H9 (cell line): ENCODE measurements at regions not wholly inside any gene's neighbourhood (a gene's known extent, or its start where the extent isn't known, plus 50 kb on each side); places are given as distances from the start of the nearest gene placed in this dataset.

ENCODE experiments used
- DNase-seq: peaks from one replicate; pipeline ENCODE4 v3.0.0-alpha.2; 2017
- H2AFZ ChIP-seq: one replicate; pipeline ENCODE4 v1.6.1; 2013; ENCODE audit warnings: mild to moderate bottlenecking, low read length, control low read depth, moderate library complexity
- H2AK5ac ChIP-seq: 2 replicates; pipeline ENCODE4 v1.6.1; 2013; ENCODE audit warnings: low read length, control low read depth, mixed read lengths; ENCODE audit not compliant: insufficient read length
- H2BK120ac ChIP-seq: one replicate; pipeline ENCODE4 v1.6.1; 2013; ENCODE audit warnings: low read depth, mild to moderate bottlenecking, low read length, control low read depth, inconsistent platforms; ENCODE audit not compliant: poor library complexity, severe bottlenecking
- H2BK12ac ChIP-seq: 2 replicates; pipeline ENCODE4 v1.6.1; 2013; ENCODE audit warnings: low read length, control low read depth, mixed read lengths, low read depth; ENCODE audit not compliant: insufficient read length
- H2BK15ac ChIP-seq: 2 replicates; pipeline ENCODE4 v1.6.1; 2013; ENCODE audit warnings: low read depth, low read length, control low read depth
- H2BK20ac ChIP-seq: one replicate; pipeline ENCODE4 v1.6.1; 2013; ENCODE audit warnings: low read depth, mild to moderate bottlenecking, low read length, control low read depth, inconsistent platforms; ENCODE audit not compliant: poor library complexity, severe bottlenecking
- H2BK5ac ChIP-seq: 2 replicates; pipeline ENCODE4 v1.6.1; 2013; ENCODE audit warnings: low read length, control low read depth, mixed read lengths; ENCODE audit not compliant: insufficient read length
- H3K14ac ChIP-seq: 2 replicates; pipeline ENCODE4 v1.6.1; 2013; ENCODE audit warnings: low read length, control low read depth; ENCODE audit not compliant: insufficient read depth
- H3K18ac ChIP-seq: 2 replicates; pipeline ENCODE4 v1.6.1; 2013; ENCODE audit warnings: low read depth, mild to moderate bottlenecking, mixed read lengths, low read length, control low read depth; ENCODE audit not compliant: insufficient read length
- H3K23ac ChIP-seq: 2 replicates; pipeline ENCODE4 v1.6.1; 2013; ENCODE audit warnings: low read length, control low read depth, mixed read lengths, low read depth; ENCODE audit not compliant: insufficient read length
- H3K23me2 ChIP-seq: 2 replicates; pipeline ENCODE4 v1.6.1; 2013; ENCODE audit warnings: low read depth, mild to moderate bottlenecking, mixed read lengths, low read length, control low read depth; ENCODE audit not compliant: insufficient read length, poor library complexity, severe bottlenecking
- H3K27ac ChIP-seq: 2 replicates; pipeline ENCODE4 v1.5.1; 2013; ENCODE audit warnings: low read length, control low read depth, mixed read lengths, low read depth; ENCODE audit not compliant: insufficient read length
- H3K27me3 ChIP-seq: 2 replicates; pipeline ENCODE4 v1.6.1; 2013; ENCODE audit warnings: low read length, control low read depth, inconsistent platforms; ENCODE audit not compliant: insufficient read depth
- H3K4ac ChIP-seq: 2 replicates; pipeline ENCODE4 v1.6.1; 2013; ENCODE audit warnings: low read depth, mild to moderate bottlenecking, control low read depth, inconsistent platforms, low read length, moderate library complexity
- H3K4me1 ChIP-seq: 2 replicates; pipeline ENCODE4 v1.6.1; 2013; ENCODE audit warnings: low read length, control low read depth, inconsistent platforms; ENCODE audit not compliant: insufficient read depth
- H3K4me2 ChIP-seq: 2 replicates; pipeline ENCODE4 v1.6.1; 2013; ENCODE audit warnings: low read length, control low read depth, mixed read lengths; ENCODE audit not compliant: insufficient read length, insufficient read depth
- H3K56ac ChIP-seq: 2 replicates; pipeline ENCODE4 v1.6.1; 2013; ENCODE audit warnings: low read depth, mild to moderate bottlenecking, mixed read lengths, low read length, control low read depth; ENCODE audit not compliant: insufficient read length
- H3K79me1 ChIP-seq: 2 replicates; pipeline ENCODE4 v1.6.1; 2013; ENCODE audit warnings: low read depth, mild to moderate bottlenecking, moderate library complexity, low read length, control low read depth, inconsistent platforms; ENCODE audit not compliant: insufficient read depth, poor library complexity, severe bottlenecking
- H3K79me2 ChIP-seq: 2 replicates; pipeline ENCODE4 v1.6.1; 2013; ENCODE audit warnings: low read length, control low read depth, inconsistent platforms; ENCODE audit not compliant: insufficient read depth
- H3K9ac ChIP-seq: 2 replicates; pipeline ENCODE4 v1.6.1; 2013; ENCODE audit warnings: low read length, control low read depth, mixed read lengths; ENCODE audit not compliant: insufficient read length; ENCODE audit errors: extremely low read depth
- H3K9me3 ChIP-seq: one replicate; pipeline ENCODE4 v1.6.1; 2013; ENCODE audit warnings: low read depth, low read length, inconsistent platforms; ENCODE audit not compliant: control insufficient read depth
- H3T11ph ChIP-seq: one replicate; pipeline ENCODE4 v1.6.1; 2013; ENCODE audit warnings: mild to moderate bottlenecking, low read length, control low read depth, inconsistent platforms
- H4K20me1 ChIP-seq: one replicate; pipeline ENCODE4 v1.6.1; 2013; ENCODE audit not compliant: control insufficient read depth, insufficient read length, insufficient read depth
- H4K5ac ChIP-seq: 2 replicates; pipeline ENCODE4 v1.6.1; 2013; ENCODE audit warnings: low read depth, mild to moderate bottlenecking, mixed read lengths, low read length, control low read depth; ENCODE audit not compliant: insufficient read length
- H4K8ac ChIP-seq: replicated peaks from 2 replicates; pipeline ENCODE4 v1.6.1; 2013; ENCODE audit warnings: low read length, control low read depth, mixed read lengths, low read depth; ENCODE audit not compliant: insufficient read length
- H4K91ac ChIP-seq: 2 replicates; pipeline ENCODE4 v1.6.1; 2013; ENCODE audit warnings: low read depth, mild to moderate bottlenecking, moderate library complexity, mixed read lengths, low read length, control low read depth; ENCODE audit not compliant: insufficient read length
- H3K27ac Mint-ChIP-seq, 3 experiments: 2 replicates in 2 of 3; 3 replicates in 1 of 3; pipeline ENCODE4 v1.8.0; 2020 to 2021; ENCODE audit warnings: mixed read lengths in 3 of 3, mild to moderate bottlenecking in 1 of 3, moderate library complexity in 1 of 3
- H3K27me3 Mint-ChIP-seq: 2 replicates; pipeline ENCODE4 v1.8.0; 2021; ENCODE audit warnings: low read depth, mild to moderate bottlenecking, moderate library complexity, mixed read lengths
- H3K36me3 Mint-ChIP-seq, 3 experiments: 2 replicates in 2 of 3; 3 replicates in 1 of 3; pipeline ENCODE4 v1.8.0; 2020 to 2021; ENCODE audit warnings: low read depth in 3 of 3, mixed read lengths in 3 of 3; ENCODE audit not compliant: insufficient read depth in 1 of 3
- H3K4me1 Mint-ChIP-seq, 2 experiments: 2 replicates each; pipeline ENCODE4 v1.8.0; 2020; ENCODE audit warnings: mixed read lengths in 2 of 2
- H3K4me3 Mint-ChIP-seq, 2 experiments: 2 replicates in 1 of 2; 3 replicates in 1 of 2; pipeline ENCODE4 v1.8.0; 2020 to 2021; ENCODE audit warnings: mild to moderate bottlenecking in 2 of 2, mixed read lengths in 2 of 2, moderate library complexity in 1 of 2
- H3K9me3 Mint-ChIP-seq, 2 experiments: 2 replicates in 1 of 2; 3 replicates in 1 of 2; pipeline ENCODE4 v1.8.0; 2020; ENCODE audit warnings: mild to moderate bottlenecking in 2 of 2, mixed read lengths in 2 of 2, moderate library complexity in 1 of 2
- CTCF ChIP-seq: fragments of 200-600 bp; sonication (generic); conservative IDR thresholded peaks from 3 replicates; pipeline ENCODE4 v1.8.0; 2021; ENCODE audit warnings: antibody characterized with exemption, mild to moderate bottlenecking

- H3K9ac ChIP-seq, result no peak overlapping the region
- no peak for TF ChIP-seq CTCF
- Mint-ChIP-seq H3K4me3 (no peak overlapping the region), H3K36me3 (no peaks in the 10 kb centered on the region), H3K27me3 (no peaks in the 10 kb centered on the region), H3K9me3 (no peaks in the 10 kb centered on the region), H3K4me1 (no peaks in the 10 kb centered on the region), H3K27ac (no peak overlapping the region)
- no peak overlapping the region for H4K8ac ChIP-seq
- no peak overlapping the region for H3K18ac ChIP-seq
- H2BK15ac ChIP-seq, result no peak overlapping the region
- H3T11ph ChIP-seq, result no peak overlapping the region
- no peak overlapping the region for H2AK5ac ChIP-seq
- H2BK12ac ChIP-seq, result no peak overlapping the region
- no peak overlapping the region for H4K91ac ChIP-seq
- no peak overlapping the region for H2BK120ac ChIP-seq
- no peak overlapping the region for H2BK5ac ChIP-seq
- H3K4me2 ChIP-seq, result no peak overlapping the region
- H2AFZ ChIP-seq, result no peak overlapping the region
- no peaks in the 10 kb centered on the region for H3K9me3 ChIP-seq
- no peak for DNase-seq
- no peak overlapping the region for H2BK20ac ChIP-seq
- H4K20me1 ChIP-seq, result no peaks in the 10 kb centered on the region
- H3K56ac ChIP-seq, result no peak overlapping the region
- H3K27me3 ChIP-seq, result no peaks in the 10 kb centered on the region
- H3K23ac ChIP-seq, result no peak overlapping the region
- H4K5ac ChIP-seq, result no peak overlapping the region
- no peaks in the 10 kb centered on the region for H3K4me1 ChIP-seq
- H3K4ac ChIP-seq, result no peak overlapping the region
- H3K14ac ChIP-seq, result no peak overlapping the region
- H3K79me2 ChIP-seq, result no peaks in the 10 kb centered on the region
- no peaks in the 10 kb centered on the region for H3K23me2 ChIP-seq
- H3K27ac ChIP-seq, result no peak overlapping the region
- no peaks in the 10 kb centered on the region for H3K79me1 ChIP-seq
Measured at GRCh38 chr1:193703121-193703520, 516.7 kb upstream of the B3GALT2 start.
